NCI-H446 (cell line): ENCODE measurements at regions not wholly inside any gene's neighbourhood (a gene's known extent, or its start where the extent isn't known, plus 50 kb on each side); places are given as distances from the start of the nearest gene placed in this dataset.

Source experiments
- DNase-seq, 2 experiments: peaks; one replicate each; lab custom pipeline; 2025; lab: John Stamatoyannopoulos, UW

DNA sequence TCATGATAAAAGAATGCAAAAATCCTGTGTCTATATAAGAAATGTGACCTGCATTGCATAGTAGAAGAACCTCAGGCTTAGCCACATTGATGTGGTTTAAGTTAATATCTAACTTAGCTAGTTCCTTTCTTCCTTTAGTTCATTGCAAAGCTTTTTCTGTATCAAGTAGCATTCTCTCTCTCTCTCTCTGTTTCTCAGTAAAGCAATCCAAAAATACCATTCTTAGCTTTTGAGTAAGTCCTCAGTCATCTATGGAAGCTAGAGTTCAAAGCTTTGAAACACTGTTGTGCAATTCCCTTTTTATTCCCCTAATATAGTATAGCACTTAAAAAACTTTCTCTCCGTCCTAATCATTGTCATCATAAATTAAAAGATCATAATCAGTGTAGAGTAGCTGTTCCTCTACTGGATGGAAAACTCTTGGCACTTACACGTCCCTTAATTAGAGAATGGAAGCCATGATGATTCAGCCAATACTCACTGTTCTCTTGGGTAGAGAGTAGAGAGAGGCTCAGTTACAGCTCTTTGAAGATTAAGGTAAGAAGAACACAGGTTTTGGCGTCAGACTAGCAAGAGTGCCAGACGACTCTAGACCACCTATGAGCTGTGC is 350.3 kb upstream of the LYPLAL1 start:
- no peak for DNase-seq

DNA sequence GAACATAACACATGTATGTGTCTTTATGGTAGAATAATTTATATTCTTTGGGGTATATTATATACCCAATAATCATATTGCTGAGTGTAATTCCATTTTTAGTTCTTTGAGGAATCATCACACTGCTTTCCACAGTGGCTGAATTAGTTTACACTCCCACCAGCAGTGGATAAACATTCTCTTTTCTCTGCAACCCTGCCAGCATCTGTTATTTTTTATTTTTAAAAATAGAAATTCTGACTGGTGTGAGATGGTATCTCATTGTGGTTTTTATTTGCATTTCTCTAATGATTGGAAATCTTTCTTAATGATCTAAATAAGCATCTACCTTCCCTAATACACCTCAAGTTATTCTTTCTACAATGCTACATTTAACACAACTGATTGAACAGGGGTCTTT is 346.2 kb upstream of the LYPLAL1 start:
- no peak for DNase-seq

DNA sequence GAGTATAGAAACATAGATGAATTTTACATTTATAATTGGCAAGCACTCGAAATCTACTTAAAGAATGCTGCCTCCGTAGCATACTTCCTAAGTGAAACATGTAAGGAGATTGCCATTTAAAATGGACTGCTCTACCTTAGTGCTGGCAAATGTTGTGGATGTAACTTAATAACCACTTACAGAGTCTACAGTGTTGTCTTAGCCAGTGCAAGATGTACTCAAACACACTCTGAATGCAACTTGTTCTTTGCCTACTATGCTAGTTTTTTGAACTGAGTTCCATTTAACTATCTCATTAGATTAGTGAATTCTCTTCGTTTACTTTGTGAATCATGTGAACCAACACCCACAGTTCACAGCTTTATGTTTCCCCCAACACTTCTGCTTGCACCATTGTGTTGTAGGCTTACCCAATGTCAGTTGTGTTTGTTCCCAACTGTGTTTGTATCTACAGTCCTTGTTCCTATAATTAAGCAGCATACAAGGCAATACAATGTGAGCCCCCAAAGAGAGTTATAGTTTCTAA is 345.5 kb upstream of the LYPLAL1 start:
- DNase-seq: no peak

DNA sequence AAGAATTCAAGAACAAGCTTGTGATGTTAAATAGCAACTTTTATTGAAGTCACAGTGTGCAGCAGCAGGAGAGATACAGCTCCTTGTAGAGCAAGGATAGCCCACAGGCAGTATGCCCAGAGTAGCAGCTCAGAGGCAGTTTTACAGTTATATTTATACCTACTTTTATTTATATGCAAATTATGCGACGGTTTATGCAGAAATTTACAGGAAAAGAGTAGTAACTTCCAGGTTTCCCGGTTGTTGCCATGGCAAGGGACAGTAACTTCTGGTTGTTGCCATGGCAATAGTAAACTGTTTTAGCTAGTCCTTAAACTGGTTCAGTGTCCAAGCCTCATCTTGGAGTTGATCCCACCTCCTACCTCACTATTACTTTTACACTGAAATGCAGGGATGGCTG is 344.6 kb upstream of the LYPLAL1 start:
- no peak for DNase-seq

DNA sequence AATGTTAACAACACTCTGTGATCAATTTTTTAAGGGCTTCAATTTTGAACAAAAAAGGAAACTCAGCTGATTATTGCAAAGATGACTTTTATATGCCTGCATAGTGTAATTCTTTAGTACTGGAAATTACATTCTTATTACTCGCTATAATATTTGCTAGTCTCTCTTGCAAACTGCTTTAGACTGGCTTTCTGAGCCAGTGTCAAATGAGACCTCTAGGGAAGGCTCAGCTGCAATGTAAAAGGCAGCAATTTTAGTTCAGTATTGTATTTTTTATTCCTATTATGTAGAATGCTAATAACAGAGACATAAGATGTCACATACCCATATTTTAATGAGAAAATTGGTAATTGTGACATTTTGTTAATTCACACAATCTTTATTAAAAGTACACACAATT is 338.1 kb upstream of the LYPLAL1 start:
- no peak for DNase-seq

DNA sequence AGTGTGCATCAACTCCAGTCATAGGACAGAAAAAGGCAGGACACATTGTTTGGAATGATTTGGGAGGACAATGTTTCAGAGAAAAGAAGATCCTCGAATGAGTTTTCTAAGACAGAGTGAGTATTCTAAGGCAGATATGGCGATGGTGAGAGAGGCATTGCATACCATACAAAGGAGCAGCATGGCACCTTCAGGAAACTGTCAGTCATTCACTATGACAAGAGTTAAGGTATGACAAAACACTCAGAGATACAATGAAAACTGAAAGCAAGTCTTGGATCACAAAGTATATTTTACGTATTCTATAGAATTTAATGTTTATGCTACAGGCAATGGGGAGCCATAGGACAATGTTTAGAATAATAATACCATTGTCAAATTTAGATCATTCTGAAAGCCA is 337.4 kb upstream of the LYPLAL1 start:
- no peak for DNase-seq

DNA sequence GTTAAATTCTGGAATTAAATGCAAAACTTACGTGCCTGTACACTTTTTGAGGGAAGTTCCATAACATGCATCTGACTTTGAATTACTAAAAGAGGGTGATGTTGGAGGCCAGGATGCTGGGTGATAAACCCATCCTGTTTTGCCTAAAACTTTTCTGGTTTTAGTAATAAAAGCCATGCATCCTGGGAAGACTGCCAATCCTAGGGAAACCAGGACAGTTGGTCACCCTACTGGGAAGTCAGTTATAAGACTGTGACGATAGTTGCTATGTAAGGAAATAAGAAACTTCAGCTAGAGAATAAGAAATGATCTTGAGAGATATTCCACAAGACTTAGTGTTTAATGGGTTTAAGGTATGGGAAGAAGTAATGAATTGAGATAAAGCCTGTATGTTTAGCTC is 336.6 kb upstream of the LYPLAL1 start:
- no peak for DNase-seq

DNA sequence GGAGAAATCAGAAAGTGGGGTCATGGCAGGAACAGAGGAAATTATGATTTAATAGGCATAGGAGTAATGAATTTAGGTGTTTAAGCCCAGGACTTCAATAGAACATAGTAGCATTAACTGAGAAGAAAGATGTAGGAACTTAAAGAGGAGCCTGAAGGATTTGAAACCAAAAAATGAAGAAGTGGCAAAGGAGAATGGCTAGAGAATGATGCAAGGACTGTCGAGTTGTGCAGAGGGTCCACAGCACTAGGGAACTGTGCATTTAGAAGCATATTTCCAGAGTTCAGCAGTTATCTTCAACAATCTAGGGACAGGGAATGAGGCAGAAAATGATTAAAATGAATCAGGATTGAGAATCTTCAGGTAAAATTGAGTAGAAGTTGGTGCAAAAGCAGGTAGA is 328.1 kb upstream of the LYPLAL1 start:
- DNase-seq: no peak

DNA sequence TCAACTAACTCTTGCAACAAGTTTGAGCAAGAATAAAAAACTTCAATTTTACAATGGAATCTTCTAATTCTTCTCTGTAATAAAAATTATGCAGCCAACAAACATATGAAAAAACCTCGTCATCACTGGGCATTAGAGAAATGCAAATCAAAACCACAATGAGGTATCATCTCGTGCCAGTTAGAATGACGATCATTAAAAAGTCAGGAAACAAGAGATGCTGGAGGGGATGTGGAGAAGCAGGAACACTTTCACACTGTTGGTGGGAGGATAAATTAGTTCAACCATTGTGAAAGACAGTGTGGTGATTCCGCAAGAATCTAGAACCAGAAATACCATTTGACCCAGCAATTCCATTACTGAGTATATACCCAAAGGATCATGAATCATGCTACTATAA is 327.5 kb upstream of the LYPLAL1 start:
- no peak for DNase-seq

DNA sequence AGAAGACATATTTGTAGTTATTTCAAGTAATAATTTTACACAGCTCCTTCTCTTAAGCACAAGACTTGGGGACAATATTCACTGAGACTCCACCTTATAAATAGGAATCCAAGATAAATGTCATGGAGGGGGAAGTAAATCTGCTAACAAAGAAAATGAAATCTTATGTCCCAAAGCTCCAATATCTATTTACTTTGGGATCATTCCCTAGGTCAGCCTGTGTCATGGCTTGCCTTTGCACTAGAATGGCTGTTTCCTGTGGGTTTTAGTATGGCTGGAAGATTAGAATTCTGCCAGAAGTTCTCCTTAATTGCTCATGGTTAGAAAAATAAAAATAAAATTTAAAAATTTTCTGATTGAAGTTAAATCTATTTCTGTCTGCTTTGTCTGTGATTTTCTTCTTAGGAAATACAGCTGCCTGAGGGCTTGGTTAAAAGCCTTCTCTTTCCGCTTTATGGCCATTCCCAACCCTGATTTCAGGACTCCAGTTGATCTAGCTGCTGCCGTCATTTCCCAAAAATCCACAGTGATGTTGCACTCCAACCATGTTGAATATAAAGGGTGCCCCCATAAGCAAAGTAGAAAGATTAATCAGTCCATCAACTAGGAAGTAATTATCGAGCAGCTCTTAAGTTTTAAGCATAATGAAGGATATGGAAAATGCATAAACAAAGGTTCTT is 326.4 kb upstream of the LYPLAL1 start:
- DNase-seq: no peak

DNA sequence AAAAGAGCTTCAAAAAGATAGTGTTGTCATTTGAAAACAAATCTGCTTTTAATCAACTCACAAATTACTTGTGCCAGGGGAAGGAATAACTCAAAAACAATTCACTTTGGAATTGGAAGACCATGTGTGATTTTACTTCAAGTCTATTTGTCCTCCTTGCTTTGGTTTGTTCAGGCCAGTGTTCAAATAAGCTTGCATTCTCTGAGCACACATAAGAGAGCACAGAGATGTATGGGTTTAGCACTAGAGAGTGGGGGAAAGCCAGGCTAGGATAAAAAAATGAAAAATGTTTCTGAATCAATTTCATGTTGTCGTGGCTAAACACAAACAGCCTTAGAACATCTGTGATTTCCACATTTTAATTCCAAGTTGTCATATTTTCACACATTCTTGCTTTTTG is 325.7 kb upstream of the LYPLAL1 start:
- DNase-seq: no peak

DNA sequence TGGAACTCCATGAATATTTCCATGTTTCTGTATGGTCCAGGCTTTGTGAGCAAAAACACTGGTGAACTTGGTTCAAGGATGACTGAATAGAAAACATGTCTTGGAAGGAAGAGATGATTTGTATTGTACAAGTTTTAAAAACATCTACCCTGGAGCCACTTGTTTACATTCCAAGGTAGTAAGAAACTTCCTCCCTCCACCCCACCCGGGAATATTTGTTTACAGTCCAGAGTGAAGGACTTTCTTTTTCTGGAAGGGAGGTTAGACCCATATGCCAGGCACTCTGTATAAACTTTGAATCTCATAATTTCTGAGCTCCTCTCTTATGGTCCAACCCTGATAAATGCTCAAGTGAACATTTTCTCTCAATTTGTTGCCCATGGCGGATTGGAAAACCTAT is 323.3 kb upstream of the LYPLAL1 start:
- no peak for DNase-seq

DNA sequence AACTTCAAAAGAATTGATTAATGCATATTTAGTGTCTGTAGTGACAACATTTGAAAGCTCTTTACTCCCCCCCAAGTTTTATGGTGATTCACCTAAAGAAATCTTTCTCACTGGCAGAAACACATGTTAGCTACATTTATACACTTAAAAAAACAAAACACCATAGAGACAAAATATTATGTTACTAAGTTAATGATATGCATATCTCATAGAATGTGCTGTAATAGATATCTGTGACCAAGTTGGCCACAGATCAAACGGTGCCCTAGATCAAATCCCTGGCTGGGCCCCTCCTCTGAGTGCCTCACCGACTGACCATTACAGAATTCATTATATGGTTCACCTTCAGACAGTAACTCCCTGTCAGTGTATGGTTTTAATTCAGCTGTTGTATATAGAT is 322.1 kb upstream of the LYPLAL1 start:
- no peak for DNase-seq

DNA sequence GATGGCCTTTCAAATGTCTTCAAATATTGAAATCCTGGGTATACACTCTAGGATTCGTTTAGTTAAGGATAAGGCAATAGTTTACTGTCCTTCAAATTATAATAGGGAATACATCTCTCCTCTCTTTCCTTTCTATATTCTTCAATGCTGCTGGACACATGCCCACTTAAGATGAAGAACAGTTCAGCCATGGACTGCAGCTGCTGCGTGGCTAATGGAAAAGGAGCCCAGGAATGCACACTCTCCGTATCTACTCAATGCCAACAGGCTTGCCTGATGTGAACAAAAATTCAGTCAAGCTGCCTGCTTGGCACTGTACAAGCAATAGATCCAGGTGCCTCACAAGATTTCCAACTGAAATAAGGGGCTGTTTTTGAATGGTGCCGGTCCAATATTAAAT is 321.2 kb upstream of the LYPLAL1 start:
- no peak for DNase-seq

DNA sequence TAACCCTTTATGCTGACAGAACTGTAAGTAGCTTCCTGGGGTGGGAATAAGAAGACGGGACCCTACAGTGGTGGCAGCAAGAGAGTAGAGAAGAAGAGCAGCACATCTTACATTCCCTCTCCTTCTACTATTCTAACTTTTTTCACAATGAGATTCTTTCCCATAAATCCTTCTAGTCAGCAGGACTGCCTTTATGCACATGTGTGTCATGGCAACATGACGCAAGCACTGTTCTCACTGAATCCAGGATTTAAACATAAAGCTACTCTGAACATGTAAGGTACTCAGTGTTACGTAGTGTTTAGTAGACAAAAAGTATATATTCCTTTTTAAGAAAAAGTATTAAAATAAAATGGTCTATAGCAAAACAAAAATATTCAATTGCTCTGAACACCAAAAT is 309.7 kb upstream of the LYPLAL1 start:
- DNase-seq: no peak

DNA sequence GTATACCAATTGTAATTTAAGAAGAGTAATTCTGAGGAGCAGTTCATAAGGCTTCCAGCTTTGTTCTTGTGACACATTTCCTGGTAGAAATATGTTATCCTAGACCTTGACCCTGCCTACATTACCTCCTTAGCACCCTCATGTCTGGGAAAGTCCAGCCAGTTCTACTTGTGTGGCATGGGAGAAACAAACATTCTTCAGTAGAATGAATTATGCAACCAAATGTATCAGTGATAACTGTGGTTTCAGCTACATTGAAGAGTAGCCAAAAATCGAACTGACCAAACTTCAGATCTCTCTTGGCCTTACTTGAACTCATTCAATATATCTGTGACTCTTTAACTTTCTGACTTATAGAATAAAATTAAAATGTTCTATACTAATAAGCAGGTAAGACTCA is 308.1 kb upstream of the LYPLAL1 start:
- DNase-seq: no peak

DNA sequence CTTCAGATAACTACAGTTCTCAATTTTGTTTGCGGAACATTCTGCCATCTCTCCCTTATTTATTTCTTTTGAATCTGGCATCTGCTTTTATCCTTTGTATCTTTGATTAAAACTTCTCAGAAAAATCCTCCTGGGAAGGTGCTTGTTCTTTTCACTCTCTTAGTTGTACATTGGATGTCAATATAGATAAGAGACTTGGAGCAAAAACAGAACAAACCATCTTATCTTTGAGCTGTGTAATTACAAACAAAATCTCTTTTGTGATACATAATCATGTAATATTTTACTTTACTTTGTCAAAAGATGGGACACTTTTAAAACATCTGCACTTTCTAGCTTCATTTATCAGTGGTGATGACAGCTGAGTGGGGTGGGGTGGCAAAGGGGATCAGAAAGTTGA is 307.2 kb upstream of the LYPLAL1 start:
- DNase-seq: no peak

DNA sequence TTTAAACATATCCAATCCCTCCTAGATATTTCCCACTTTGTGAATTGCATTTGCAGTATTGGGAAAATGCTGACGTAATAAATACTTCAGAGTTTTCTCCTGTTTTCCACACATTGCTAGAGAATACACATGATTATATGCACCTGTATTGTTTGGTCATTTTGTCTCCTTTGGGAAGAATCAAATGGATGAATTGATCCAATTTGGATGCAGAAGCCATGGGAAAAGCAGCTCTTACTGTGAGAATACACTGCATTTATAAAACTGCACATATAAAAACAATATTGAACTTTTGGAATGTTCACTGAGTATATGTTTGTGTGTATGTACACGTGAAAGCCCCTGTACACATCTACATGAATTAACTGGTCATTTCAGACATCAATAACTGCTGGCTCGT is 306.6 kb upstream of the LYPLAL1 start:
- DNase-seq: no peak

DNA sequence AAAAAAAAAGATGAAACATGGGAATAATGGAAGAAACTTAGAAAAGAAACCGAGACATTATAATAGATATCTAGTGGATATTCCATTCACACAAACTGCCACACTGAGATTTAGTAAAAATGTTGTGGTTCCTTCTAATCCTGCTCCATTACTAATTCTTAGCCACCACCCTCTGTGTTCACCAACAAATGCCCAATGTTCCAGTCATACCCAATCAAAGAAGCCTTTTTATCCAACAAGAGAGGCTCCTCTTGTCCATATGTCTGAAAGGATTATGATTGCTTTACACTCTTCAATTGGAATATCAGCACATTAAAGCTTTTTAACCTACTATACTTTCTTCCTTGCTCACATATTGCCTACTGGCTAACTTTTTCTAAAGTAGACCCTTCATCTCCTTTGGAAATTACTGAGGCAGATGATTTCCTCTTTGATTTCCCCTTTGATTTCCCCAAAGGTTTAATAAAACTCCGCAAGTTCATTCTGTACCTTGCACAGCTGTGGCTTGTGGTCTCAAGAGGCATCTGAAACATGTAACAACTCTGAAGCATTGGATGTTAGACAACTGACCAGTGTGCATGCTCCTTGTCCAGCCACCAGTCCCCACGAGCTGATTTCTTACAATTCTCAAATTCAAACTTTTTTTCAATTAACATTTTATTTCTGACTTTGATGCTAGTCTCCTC is 305.6 kb upstream of the LYPLAL1 start:
- no peak for DNase-seq

DNA sequence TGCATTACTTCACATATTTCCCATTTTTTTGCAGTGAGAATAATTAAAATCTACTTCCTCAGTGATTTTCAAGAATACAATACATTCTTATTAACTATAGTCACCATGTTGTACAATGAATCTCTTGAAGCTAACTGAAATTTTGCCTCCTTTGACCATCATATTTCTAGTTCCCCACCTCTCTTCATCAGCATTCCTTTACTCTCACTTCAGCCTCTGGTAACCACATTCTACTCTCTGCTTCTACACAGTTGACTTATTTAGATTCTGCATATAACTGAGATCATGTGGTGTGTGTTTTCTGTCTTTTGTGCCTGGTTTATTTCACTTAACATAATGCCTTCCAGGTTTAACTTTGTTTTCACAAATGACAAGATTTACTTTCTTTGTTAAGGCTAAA is 304.4 kb upstream of the LYPLAL1 start:
- DNase-seq: no peak

DNA sequence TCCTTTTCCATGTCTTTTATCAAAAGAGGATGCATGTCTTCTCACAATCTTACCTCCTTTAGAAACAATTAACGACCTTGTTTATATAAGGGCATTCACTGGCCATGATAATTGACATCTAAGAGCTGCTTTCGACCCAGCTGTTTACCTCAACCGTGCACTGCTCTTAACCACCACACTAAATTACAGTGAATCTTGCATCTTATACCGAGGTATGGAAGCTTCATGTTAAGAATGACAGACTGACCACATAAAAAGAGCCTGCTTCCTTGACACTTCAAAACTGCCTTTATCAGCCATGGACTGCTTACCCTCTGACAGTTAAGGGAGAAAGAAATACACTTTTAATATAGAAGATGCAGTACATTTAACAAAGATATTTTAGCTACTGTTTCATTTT is 301.7 kb upstream of the LYPLAL1 start:
- no peak for DNase-seq

DNA sequence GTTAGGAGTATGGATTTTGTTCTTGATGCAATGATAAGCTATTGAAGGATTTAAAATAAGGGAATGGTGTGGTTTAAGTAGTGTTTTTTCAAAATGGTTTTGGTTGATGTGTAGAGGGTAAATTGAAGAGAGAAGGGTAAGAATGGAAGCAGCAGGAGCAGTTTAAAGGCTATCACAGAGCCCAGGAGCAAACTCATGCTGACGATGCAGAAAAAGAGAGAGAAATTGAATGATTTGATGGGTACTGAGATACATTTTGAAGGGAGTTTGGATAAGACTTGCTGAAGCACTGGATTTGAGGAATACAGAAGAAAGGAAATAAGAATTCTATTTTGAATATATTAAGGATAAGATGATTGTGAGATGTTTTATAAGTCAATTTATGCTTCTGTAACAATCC is 300.8 kb upstream of the LYPLAL1 start:
- DNase-seq: no peak

DNA sequence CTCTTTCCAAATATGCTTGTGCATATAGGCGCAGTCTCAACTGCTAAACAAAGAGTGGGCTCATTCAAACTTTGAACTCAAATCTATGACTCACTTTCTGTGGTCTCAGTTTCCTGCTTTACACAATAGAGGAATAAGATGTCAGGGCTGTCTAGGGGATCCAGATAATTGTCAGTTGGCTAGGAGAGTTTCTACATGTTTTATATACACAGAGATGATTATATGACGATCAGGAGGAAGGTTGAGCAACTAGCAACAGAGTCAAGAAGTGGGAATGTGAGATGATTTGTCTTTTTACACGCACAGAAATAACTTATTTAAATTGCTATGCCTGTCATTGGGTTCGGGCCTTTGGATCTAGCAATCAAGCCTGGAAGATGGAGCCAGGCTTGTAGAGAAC is 299.4 kb upstream of the LYPLAL1 start:
- no peak for DNase-seq
